Tibial nerve (tissue), 3 donors: ENCODE measurements at regions not wholly inside any gene's neighbourhood (a gene's known extent, or its start where the extent isn't known, plus 50 kb on each side); places are given as distances from the start of the nearest gene placed in this dataset.

Source experiments
- POLR2A ChIP-seq, 2 donors: fragments of 450-650 bp; IDR thresholded peaks; one replicate each; pipeline ENCODE4 v1.6.1; 2017; ENCODE audit warnings: antibody characterized with exemption in 2 of 2, mild to moderate bottlenecking in 2 of 2, moderate library complexity in 2 of 2
- TF ChIP-seq, protein P1 (sequence below), 5 experiments: fragments of 200-600 bp in 3 of 5; fragments of 450-650 bp in 2 of 5; sonication (generic) in 3 of 5; IDR thresholded peaks; one replicate each; pipeline ENCODE4 v1.5.1; 2016 to 2019; ENCODE audit warnings: antibody characterized with exemption in 5 of 5, mild to moderate bottlenecking in 3 of 5, moderate library complexity in 2 of 5

DNA sequence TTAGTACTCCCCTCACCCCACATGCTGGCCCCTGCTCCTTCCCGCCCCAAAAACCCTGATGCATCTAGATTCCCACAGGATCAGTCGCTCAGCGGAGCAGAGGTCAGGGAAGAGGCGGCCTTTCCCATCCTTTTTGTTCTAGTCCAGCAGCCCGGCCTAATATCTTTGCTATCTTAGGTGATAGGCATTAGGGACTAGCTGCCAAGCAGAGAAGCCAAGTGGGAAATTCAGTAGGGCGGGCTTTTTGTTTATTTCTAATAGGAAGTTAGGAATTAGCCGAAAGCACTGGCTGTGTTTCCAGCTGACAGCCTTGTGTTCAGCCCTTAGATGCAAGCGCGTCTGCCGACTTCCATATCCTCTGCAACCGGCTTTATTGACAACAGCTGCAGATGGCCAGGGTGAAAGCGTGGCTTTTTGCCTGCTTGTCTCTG, 59.0 kb upstream of the BCAR3 start:
- TF ChIP-seq, protein P1, sequence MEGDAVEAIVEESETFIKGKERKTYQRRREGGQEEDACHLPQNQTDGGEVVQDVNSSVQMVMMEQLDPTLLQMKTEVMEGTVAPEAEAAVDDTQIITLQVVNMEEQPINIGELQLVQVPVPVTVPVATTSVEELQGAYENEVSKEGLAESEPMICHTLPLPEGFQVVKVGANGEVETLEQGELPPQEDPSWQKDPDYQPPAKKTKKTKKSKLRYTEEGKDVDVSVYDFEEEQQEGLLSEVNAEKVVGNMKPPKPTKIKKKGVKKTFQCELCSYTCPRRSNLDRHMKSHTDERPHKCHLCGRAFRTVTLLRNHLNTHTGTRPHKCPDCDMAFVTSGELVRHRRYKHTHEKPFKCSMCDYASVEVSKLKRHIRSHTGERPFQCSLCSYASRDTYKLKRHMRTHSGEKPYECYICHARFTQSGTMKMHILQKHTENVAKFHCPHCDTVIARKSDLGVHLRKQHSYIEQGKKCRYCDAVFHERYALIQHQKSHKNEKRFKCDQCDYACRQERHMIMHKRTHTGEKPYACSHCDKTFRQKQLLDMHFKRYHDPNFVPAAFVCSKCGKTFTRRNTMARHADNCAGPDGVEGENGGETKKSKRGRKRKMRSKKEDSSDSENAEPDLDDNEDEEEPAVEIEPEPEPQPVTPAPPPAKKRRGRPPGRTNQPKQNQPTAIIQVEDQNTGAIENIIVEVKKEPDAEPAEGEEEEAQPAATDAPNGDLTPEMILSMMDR (IDR thresholded peaks at IDR 0.05) = no peak
- TF ChIP-seq POLR2A (IDR thresholded peaks at IDR 0.05) = no peak
